Neural progenitor cell (in vitro differentiated cells): ENCODE measurements at regions not wholly inside any gene's neighbourhood (a gene's known extent, or its start where the extent isn't known, plus 50 kb on each side); places are given as distances from the start of the nearest gene placed in this dataset.

ENCODE experiments used
- DNase-seq: peaks from one replicate; pipeline ENCODE4 v3.0.0-alpha.2; 2016; ENCODE audit warnings: low spot score
- H2AFZ ChIP-seq: fragments of 200-600 bp; sonication (generic); replicated peaks from 2 replicates; pipeline ENCODE4 v1.6.1; 2016; ENCODE audit warnings: antibody characterized with exemption
- H3F3A ChIP-seq: fragments of 200-600 bp; sonication (generic); 2 replicates; pipeline ENCODE4 v1.6.1; 2016; ENCODE audit warnings: antibody characterized with exemption, low read depth
- H3K27ac ChIP-seq: fragments of 200-600 bp; sonication (generic); 2 replicates; pipeline ENCODE4 v1.5.1; 2016; ENCODE audit warnings: mild to moderate bottlenecking
- H3K27me3 ChIP-seq: fragments of 200-600 bp; sonication (generic); 2 replicates; pipeline ENCODE4 v1.6.1; 2016; ENCODE audit warnings: mild to moderate bottlenecking, moderate library complexity
- H3K36me3 ChIP-seq: fragments of 200-600 bp; sonication (generic); 2 replicates; pipeline ENCODE4 v1.5.1; 2016
- H3K4me1 ChIP-seq: fragments of 200-600 bp; sonication (generic); 2 replicates; pipeline ENCODE4 v1.6.1; 2016; ENCODE audit warnings: mixed run types
- H3K4me2 ChIP-seq: fragments of 200-600 bp; sonication (generic); 2 replicates; pipeline ENCODE4 v1.6.1; 2016
- H3K4me3 ChIP-seq: fragments of 200-600 bp; sonication (generic); 2 replicates; pipeline ENCODE4 v1.5.1; 2016
- H3K79me2 ChIP-seq: fragments of 200-600 bp; sonication (generic); 2 replicates; pipeline ENCODE4 v1.6.1; 2016; ENCODE audit warnings: low read depth
- H3K9ac ChIP-seq: fragments of 200-600 bp; sonication (generic); 2 replicates; pipeline ENCODE4 v1.6.1; 2016
- H3K9me3 ChIP-seq: fragments of 200-600 bp; sonication (generic); 2 replicates; pipeline ENCODE4 v1.5.1; 2016; ENCODE audit warnings: low read depth
- H4K20me1 ChIP-seq: fragments of 200-600 bp; sonication (generic); 2 replicates; pipeline ENCODE4 v1.6.1; 2016; ENCODE audit warnings: low read depth
- H3K27ac Mint-ChIP-seq: 3 replicates; pipeline ENCODE4 v1.8.0; 2021; ENCODE audit warnings: mixed read lengths
- H3K27me3 Mint-ChIP-seq: 2 replicates; pipeline ENCODE4 v1.8.0; 2022; ENCODE audit warnings: low read depth, mild to moderate bottlenecking, inconsistent platforms, moderate library complexity, mixed read lengths; ENCODE audit not compliant: insufficient read depth
- H3K36me3 Mint-ChIP-seq: 3 replicates; pipeline ENCODE4 v1.8.0; 2021; ENCODE audit warnings: mixed read lengths
- H3K4me1 Mint-ChIP-seq: 3 replicates; pipeline ENCODE4 v1.8.0; 2021; ENCODE audit warnings: mixed read lengths
- H3K4me3 Mint-ChIP-seq: 3 replicates; pipeline ENCODE4 v1.8.0; 2021; ENCODE audit warnings: mild to moderate bottlenecking, moderate library complexity, mixed read lengths
- H3K9me3 Mint-ChIP-seq: 3 replicates; pipeline ENCODE4 v1.8.0; 2020; ENCODE audit warnings: mixed read lengths
- EZH2 ChIP-seq: fragments of 200-600 bp; sonication (generic); IDR thresholded peaks from 2 replicates; pipeline ENCODE4 v1.6.1; 2017; ENCODE audit warnings: antibody characterized with exemption, mild to moderate bottlenecking, moderate library complexity
- EZH2phosphoT487 ChIP-seq: fragments of 200-600 bp; sonication (generic); IDR thresholded peaks from 2 replicates; pipeline ENCODE4 v1.6.1; 2017; ENCODE audit warnings: antibody characterized with exemption
- TF ChIP-seq, protein P1 (sequence below): fragments of 200-600 bp; sonication (generic); IDR thresholded peaks from 2 replicates; pipeline ENCODE4 v1.5.1; 2017; ENCODE audit warnings: antibody characterized with exemption, mild to moderate bottlenecking

DNA sequence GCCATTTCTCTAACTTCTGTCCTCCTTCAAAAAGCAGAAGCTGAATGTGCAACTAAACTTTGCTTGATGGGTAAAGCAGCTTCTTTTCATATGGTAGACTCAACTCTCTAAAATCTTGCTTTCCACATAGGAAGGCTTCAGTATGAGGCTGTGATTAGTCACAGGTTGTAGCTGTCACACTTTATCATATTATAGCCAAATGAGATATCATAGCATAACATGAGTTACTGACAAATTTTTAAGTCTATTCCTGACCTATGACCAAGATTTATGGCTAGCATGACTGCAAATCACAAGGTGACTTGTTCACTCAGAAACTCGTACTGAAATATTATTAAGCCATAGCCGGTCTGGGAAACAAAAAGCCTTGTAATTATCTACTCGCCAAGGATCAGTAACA is 998.6 kb downstream of the RPA4 start:
- Histone ChIP-seq H3K4me2 (no peak overlapping the region), H3K27me3 (no peaks in the 10 kb centered on the region), H3K9me3 (no peaks in the 10 kb centered on the region), H3K27ac (no peak overlapping the region), H3K36me3 (no peaks in the 10 kb centered on the region), H3K4me1 (no peaks in the 10 kb centered on the region), H4K20me1 (no peaks in the 10 kb centered on the region), H2AFZ (no peak overlapping the region), H3K79me2 (no peaks in the 10 kb centered on the region), H3K9ac (no peak overlapping the region), H3F3A (no peaks in the 10 kb centered on the region), H3K4me3 (no peak overlapping the region)
- H3K4me1 Mint-ChIP-seq, result no peaks in the 10 kb centered on the region
- TF ChIP-seq EZH2, result no peak
- no peak for TF ChIP-seq EZH2phosphoT487
- TF ChIP-seq, protein P1, sequence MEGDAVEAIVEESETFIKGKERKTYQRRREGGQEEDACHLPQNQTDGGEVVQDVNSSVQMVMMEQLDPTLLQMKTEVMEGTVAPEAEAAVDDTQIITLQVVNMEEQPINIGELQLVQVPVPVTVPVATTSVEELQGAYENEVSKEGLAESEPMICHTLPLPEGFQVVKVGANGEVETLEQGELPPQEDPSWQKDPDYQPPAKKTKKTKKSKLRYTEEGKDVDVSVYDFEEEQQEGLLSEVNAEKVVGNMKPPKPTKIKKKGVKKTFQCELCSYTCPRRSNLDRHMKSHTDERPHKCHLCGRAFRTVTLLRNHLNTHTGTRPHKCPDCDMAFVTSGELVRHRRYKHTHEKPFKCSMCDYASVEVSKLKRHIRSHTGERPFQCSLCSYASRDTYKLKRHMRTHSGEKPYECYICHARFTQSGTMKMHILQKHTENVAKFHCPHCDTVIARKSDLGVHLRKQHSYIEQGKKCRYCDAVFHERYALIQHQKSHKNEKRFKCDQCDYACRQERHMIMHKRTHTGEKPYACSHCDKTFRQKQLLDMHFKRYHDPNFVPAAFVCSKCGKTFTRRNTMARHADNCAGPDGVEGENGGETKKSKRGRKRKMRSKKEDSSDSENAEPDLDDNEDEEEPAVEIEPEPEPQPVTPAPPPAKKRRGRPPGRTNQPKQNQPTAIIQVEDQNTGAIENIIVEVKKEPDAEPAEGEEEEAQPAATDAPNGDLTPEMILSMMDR, result no peak
- peaks cover 2% of the 10 kb centered on the region for H3K27me3 Mint-ChIP-seq
- peaks cover 1% of the 10 kb centered on the region for H3K36me3 Mint-ChIP-seq
- peaks cover 8% of the 10 kb centered on the region for H3K9me3 Mint-ChIP-seq
- H3K4me3 Mint-ChIP-seq, result no peak overlapping the region
- no peak overlapping the region for H3K27ac Mint-ChIP-seq
- DNase-seq, result no peak

DNA sequence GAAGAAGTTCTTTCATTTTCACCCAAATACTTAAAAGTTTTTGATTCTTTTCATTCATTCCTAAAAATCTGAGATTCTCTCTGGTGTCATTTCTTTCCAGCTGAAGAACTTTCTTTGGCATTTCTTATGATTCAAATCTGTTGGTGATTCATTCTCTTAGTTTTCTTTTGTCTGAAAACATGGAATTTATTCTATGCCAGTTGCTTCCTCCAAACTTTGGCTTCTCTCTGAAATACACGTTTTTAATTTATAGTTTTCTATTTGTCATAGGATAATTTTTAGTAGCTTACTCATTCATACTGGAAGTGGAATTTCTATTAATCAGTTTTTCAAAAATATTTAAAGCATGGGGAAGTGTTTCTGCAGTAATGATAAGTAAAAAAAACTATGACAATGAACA is 1012.0 kb downstream of the RPA4 start:
- Mint-ChIP-seq H3K27me3 (no peaks in the 10 kb centered on the region), H3K36me3 (peaks cover 7% of the 10 kb centered on the region), H3K4me3 (no peak overlapping the region), H3K4me1 (peaks cover 9% of the 10 kb centered on the region), H3K9me3 (peaks cover 22% of the 10 kb centered on the region), H3K27ac (no peak overlapping the region)
- Histone ChIP-seq H4K20me1 (no peaks in the 10 kb centered on the region), H3F3A (no peaks in the 10 kb centered on the region), H3K27ac (no peak overlapping the region), H3K4me1 (peaks cover 11% of the 10 kb centered on the region), H3K27me3 (no peaks in the 10 kb centered on the region), H3K36me3 (no peaks in the 10 kb centered on the region), H3K79me2 (no peaks in the 10 kb centered on the region), H3K4me3 (no peak overlapping the region), H3K9me3 (no peaks in the 10 kb centered on the region), H2AFZ (no peak overlapping the region), H3K9ac (no peak overlapping the region), H3K4me2 (no peak overlapping the region)
- DNase-seq, result no peak
- TF ChIP-seq, protein P1, result no peak
- TF ChIP-seq EZH2phosphoT487 (no peak), EZH2 (no peak)

DNA sequence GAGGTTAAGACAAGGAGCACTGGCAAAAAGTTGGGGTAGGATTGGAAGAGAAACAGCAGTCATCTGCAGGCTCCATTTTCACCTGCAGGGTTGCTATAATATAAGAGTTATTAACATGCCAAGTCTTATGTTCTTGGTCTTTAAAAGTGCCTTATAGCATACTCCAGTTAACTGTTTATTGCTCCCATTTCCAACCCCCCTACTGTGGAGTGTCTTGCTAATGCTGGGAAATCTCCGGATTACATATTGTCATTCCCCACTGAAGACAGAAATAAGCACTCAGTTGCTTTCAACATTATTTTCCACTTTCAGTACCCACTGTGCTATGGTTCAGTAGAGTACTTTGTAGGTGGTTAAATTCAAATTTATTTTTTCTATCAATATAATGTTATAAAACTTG is 1014.3 kb downstream of the RPA4 start:
- peaks cover 10% of the 10 kb centered on the region for H3K9me3 Mint-ChIP-seq
- H3K4me1 ChIP-seq, result peaks cover 11% of the 10 kb centered on the region
- H3K27me3 ChIP-seq, result no peaks in the 10 kb centered on the region
- peaks cover under 1% of the 10 kb centered on the region for H3K36me3 Mint-ChIP-seq
- H3K4me2 ChIP-seq, result no peak overlapping the region
- DNase-seq, result no peak
- peaks cover 9% of the 10 kb centered on the region for H3K4me1 Mint-ChIP-seq
- H3K9me3 ChIP-seq, result no peaks in the 10 kb centered on the region
- no peak overlapping the region for H3K4me3 ChIP-seq
- H3F3A ChIP-seq, result no peaks in the 10 kb centered on the region
- H3K79me2 ChIP-seq, result no peaks in the 10 kb centered on the region
- H3K36me3 ChIP-seq, result no peaks in the 10 kb centered on the region
- H2AFZ ChIP-seq, result no peak overlapping the region
- H3K27me3 Mint-ChIP-seq, result no peaks in the 10 kb centered on the region
- H3K27ac Mint-ChIP-seq, result no peak overlapping the region
- TF ChIP-seq, protein P1, result no peak
- no peak for TF ChIP-seq EZH2
- no peak for TF ChIP-seq EZH2phosphoT487
- H3K27ac ChIP-seq, result no peak overlapping the region
- H3K9ac ChIP-seq, result no peak overlapping the region
- no peaks in the 10 kb centered on the region for H4K20me1 ChIP-seq
- H3K4me3 Mint-ChIP-seq, result no peak overlapping the region
